Activated T-helper 1 cell treated with anti-CD3 and anti-CD28 coated beads, Interleukin-2, amount 50 U/mL, for 16 hours (primary cell): ENCODE measurements at regions not wholly inside any gene's neighbourhood (a gene's known extent, or its start where the extent isn't known, plus 50 kb on each side); places are given as distances from the start of the nearest gene placed in this dataset.
"Not testable (repeated sequence)": the region's sequence is repeated elsewhere in the genome, so short reads cannot be mapped to it uniquely, and the experiment has no call there.

Experiments
- DNase-seq, 2 donors: peaks; one replicate each; pipeline ENCODE4 v3.0.0-alpha.2; 2020; ENCODE audit warnings: low read depth in 1 of 2, low spot score in 1 of 2

GRCh38 chr11:82536706-82537105 is 197.0 kb downstream of the FAM181B start:
- DNase-seq, result no peak

DNA sequence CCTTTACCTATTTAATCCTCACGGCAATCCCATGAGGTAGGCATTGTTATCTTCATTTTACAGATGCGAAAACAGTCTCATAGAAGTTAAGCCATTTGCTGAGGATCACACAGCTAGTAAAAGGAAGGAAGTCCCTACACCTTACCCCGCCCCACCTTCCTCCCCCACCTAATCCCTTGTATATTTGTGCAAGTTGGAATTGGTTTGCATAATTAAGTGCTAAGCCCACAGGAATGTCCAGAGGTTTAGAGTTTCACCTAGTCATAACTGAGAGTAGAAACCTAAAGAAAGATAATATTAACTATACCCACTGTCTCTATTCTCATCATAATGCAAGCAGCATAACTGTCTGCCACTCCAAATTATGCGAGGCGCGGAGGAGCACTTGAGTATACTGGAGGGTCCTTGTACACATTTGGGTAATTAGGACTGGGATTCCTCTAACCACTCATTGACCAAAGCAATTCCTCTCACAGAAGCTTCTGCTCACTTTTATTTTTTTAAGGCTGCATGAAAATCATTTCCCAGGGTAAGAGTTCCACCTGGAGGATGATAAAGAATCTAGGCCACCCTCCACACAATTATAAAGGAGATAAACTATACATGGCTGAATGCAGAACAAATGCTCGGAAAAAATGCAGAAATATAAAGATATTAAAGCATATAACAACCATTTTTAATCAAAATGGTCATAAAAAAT is 199.9 kb downstream of the FAM181B start:
- no peak for DNase-seq

- DNase-seq, result no peak
These were observed 203.7 kb downstream of the FAM181B start for GRCh38 chr11:82529936-82530335.

- DNase-seq, result no peak
These were observed 206.5 kb downstream of the FAM181B start for GRCh38 chr11:82527081-82527584.

- no peak for DNase-seq
These were observed 210.5 kb downstream of the FAM181B start for GRCh38 chr11:82523141-82523540.

DNA sequence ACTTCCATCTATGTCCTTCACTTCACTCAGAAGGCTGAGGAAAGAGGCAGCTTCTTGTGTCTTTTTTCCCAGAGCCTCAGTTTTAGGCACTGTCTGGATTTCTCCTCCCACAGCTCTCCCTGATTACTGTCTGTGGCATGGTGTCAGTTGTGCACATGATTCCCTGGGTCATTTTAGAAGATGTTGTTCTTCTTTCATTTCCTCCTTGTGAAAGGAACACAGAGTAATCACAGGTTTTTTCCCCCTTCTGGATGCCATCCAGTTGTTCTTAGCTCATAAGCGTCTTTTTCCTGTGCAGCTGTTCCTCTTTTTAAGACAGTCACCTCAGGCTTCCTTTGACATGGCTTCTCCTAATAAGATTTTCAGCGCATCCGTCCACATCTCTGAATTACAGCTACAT is 212.2 kb downstream of the FAM181B start:
- DNase-seq, result no peak

GRCh38 chr11:82507288-82507687 is 226.4 kb downstream of the FAM181B start:
- no peak for DNase-seq

GRCh38 chr11:82505379-82505778 is 228.3 kb downstream of the FAM181B start:
- no peak for DNase-seq

DNA sequence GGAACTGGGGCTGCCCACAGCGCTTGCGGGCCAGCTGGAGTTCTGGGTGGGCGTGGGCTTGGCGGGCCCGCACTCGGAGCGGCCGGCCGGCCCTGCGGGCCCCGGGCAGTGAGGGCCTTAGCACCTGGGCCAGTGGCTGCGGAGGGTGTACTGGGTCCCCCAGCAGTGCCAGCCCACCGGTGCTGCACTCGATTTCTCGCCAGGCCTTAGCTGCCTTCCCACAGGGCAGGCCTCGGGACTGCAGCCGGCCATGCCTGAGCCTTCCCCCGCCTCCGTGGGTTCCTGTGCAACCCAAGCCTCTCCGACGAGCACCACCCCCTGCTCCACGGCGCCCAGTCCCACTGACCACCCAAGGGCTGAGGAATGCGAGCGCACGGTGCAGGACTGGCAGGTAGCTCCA is 232.5 kb downstream of the FAM181B start:
- DNase-seq, result not testable (repeated sequence)

- no peak for DNase-seq
These were observed 238.7 kb downstream of the FAM181B start for GRCh38 chr11:82494988-82495432.

DNA sequence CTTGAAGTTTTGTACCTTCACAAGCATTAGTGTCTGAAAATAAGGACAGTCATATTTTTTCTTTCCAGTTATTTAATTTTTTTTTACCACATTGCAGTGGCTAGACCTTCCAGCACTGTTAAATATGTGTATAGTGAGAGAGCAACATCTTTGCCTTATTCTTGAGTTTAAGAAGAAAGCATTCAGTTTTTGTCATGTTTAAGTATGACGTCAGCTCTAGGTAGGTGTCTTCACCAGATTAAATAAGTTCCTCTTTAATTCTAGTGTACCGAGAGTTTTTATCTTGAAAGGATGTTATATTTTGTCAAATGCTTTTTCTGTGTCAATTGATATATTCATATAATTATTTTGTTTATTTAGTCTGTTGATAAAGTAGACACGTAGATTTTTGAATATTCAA is 258.8 kb downstream of the FAM181B start:
- no peak for DNase-seq

- no peak for DNase-seq
These were observed 268.2 kb downstream of the FAM181B start for GRCh38 chr11:82465481-82465880.

DNA sequence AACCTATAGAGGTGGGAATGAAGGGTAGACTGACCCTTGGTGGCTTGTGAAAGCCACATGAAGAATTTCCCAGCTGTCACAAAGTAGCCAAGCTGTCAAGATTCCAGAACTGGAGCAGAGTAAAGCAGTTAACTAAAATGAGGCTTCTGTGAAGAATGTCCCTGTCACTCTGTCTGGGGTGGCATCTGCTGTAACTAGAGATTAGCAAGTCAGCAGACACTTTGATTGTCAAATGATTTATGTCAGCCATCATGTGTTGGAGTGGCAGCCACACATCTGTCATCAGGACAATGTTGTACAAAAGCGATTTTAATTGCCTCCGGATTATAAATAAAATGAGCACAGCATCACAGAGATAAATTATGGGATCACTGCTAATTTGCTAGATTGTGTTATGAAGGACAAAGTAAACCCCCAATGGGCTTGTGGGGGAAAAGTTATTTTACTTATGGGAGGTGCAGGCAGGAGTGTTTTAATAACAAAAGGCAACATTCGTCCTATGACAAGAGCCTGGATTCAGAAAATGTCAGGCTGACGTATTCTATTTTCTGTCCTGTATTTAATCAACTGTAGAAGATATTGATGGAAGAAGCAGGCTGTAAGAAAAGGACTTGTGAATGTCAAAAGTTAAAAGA is 270.9 kb downstream of the FAM181B start:
- DNase-seq, result no peak

GRCh38 chr11:82458761-82459160 is 274.9 kb downstream of the FAM181B start:
- DNase-seq, result no peak

GRCh38 chr11:82458147-82458546 is 275.5 kb downstream of the FAM181B start:
- no peak for DNase-seq

- DNase-seq, result no peak
These were observed 282.7 kb downstream of the FAM181B start for GRCh38 chr11:82450996-82451395.

DNA sequence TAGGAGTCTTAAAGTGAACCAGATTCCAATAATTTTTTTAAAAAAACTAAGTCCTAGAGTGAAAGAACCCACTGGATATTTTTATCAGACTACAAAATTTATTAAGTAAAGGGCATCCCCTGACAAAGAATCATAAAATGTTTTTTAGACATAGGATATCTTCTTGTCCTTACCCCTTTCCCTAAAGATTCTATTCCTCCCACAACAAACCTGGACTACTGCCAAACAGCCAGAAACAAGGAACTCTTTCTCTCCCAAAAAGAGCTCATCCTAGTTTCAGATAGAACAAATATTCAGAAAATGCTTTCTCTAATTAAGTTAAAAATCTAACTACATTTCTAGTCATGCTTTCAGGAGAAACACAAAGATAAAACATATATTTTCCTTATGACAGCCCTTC is 327.1 kb downstream of the FAM181B start:
- DNase-seq, result no peak

- DNase-seq, result no peak
These were observed 328.2 kb downstream of the FAM181B start for GRCh38 chr11:82405421-82405820.

- no peak for DNase-seq
These were observed 328.7 kb downstream of the FAM181B start for GRCh38 chr11:82404981-82405380.

- DNase-seq, result no peak
These were observed 329.9 kb downstream of the FAM181B start for GRCh38 chr11:82403640-82404305.

GRCh38 chr11:82398300-82398815 is 335.3 kb downstream of the FAM181B start:
- no peak for DNase-seq

DNA sequence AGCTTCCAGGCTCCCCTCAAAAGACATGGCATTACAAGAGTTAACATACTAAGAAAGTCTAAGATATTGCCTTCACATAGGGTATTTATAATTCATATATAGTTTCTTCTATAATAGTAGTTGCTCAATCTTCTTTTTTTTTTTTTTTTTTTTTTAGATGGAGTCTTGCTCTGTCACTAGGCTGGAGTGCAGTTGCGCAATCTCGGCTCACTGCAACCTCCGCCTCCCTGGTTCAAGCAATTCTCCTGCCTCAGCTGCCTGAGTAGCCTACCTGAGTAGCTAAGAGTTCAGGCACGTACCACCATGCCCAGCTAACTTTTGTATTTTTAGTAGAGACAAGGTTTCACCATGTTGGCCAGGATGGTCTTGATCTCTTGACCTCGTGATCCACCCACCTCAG is 337.0 kb downstream of the FAM181B start:
- not testable (repeated sequence) for DNase-seq
